Activated naive CD8-positive, alpha-beta T cell treated with anti-CD3 and anti-CD28 coated beads, Interleukin-2, amount 50 U/mL, for 16 hours (primary cell): ENCODE measurements at regions not wholly inside any gene's neighbourhood (a gene's known extent, or its start where the extent isn't known, plus 50 kb on each side); places are given as distances from the start of the nearest gene placed in this dataset.
"Not testable (repeated sequence)": the region's sequence is repeated elsewhere in the genome, so short reads cannot be mapped to it uniquely, and the experiment has no call there.

Experiments
- DNase-seq: peaks from one replicate; pipeline ENCODE4 v3.0.0-alpha.2; 2020; ENCODE audit warnings: low read depth, low spot score

GRCh38 chr1:223991297-223991857 lies 122.5 kb upstream of the FBXO28 start:
- not testable (repeated sequence) for DNase-seq

DNA sequence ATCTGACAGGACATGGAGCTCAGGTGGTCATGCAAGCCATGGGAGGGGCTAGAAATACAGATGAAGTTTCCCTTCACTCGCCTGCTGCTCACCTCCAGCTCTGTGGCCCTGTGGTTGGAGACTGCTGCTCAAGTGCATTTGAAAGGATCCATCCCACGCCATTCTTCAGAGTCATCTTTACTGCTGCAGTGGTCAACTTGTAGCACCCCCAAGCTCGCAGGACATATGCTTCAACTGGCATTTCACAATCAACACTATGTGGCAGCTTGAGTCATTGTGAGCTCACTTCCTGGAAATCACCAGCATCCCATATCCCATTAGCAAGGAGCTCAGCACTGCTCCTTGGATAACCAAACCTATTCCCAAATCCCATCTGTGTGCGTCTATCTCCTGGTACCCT lies 116.2 kb upstream of the TP53BP2 start:
- DNase-seq: not testable (repeated sequence)

DNA sequence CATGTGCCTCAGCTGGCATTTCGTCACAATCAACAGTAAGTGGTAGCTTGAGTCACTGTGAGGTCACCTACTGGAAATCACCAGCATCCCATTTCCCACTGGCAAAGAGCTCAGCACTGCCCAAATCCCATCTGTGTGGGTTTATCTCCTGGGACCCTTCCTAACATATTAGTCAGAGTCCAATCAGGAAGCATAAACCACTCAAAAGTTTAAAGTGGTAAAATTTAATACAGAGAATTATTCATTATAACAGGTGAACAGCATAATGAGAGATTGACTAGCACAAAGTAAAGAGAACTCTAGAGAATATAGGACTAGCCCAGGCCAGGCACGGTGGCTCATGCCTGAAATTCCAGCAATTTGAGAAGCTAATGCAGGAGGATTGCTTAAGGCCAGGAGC lies 107.1 kb upstream of the TP53BP2 start:
- DNase-seq: not testable (repeated sequence)

GRCh38 chr1:223951551-223951950 lies 105.8 kb upstream of the TP53BP2 start:
- DNase-seq: not testable (repeated sequence)

DNA sequence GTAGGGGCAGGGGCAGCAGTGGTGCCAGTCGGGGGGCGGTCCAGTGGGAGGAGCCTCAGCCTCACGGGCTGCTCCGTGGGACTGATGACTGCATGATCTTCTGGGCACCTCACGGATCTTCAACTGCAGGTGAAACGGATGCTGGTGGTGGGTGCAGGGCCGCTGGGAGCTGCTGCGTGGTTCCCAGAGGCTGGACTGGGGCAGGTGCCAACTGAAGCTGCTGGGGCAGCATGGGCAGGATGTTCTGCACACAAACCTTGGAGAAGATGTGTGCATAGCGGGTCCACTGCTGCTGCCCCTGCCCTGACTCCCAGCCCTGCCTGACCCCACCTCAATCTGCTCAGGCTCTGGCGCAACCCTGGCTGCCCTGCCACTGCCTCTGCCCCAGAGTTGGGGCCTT lies 104.2 kb upstream of the TP53BP2 start:
- not testable (repeated sequence) for DNase-seq

DNA sequence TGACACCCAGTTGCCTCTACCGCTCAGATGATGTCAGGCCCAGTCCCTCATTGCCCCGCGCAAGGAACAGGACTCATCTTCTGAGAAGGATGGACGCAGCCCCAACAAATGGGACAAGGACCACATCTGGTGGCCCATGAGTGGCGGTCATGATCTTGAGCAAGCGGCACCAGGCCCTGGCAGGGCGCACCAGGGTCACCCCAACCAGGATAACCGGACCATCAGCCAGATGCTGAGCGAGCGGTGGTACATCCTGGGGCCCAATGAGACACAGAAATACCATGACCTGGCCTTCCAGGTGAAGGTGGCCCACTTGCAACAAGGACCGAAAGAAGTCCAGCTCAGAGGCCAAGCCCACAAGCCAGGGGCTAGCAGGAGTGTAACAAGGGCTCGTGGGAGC lies 102.3 kb upstream of the TP53BP2 start:
- not testable (repeated sequence) for DNase-seq

DNA sequence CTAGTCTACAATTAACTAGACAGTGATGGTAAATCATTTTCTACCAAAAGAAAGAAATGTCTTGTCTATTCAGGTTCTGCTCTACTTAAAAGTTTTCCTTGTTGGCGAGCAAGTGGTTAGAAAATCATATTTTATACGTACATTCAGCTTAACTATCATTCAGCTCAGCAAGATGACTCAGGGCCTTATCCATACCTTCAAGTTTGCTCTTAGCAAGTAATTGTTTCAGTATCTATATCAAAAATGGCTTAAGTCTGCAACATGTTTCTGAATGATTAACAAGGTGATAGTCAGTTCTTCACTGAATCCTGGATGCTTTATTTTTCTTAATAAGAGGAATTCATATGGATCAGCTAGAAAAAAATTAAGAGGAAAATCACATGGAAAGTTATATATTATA lies 90.8 kb upstream of the TP53BP2 start:
- DNase-seq: not testable (repeated sequence)

GRCh38 chr1:223931476-223931875 lies 85.7 kb upstream of the TP53BP2 start:
- not testable (repeated sequence) for DNase-seq

DNA sequence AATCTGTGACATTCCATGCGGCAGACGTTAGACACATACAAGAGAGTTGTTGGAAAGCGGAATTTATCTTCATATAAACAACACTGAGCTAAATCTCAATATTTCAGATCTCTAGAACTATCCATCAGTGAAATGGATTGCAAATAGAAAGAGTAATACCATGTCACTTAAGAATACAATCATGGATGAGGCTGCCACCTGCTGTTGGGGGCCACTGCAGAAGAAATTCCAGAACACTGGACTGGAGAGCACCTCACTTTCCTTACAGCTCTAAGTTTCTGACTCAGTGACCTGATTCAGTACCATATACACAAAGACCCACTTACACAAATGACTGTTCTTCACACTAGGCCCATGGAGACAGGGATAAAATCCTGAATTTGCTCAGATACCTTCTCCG lies 75.1 kb upstream of the TP53BP2 start:
- DNase-seq: not testable (repeated sequence)

DNA sequence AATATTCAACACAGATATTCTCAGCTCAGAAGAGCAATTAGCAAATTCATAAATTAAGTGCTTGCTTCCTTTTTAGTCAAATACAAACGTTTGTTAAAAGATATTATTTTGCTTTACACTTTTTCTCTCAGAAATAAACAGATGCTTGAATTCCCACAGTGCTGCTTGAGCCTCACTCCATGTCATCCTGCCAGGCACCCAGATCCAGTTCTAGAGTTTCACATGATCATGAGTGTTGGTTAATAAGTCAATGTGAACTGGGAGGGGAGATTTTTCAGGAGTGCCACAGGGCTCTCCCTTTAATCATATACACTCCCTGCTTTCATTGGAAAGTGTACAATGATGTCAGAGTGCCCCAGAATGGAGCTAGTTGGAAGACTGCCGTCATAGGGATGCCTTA lies 69.7 kb upstream of the TP53BP2 start:
- DNase-seq: not testable (repeated sequence)

DNA sequence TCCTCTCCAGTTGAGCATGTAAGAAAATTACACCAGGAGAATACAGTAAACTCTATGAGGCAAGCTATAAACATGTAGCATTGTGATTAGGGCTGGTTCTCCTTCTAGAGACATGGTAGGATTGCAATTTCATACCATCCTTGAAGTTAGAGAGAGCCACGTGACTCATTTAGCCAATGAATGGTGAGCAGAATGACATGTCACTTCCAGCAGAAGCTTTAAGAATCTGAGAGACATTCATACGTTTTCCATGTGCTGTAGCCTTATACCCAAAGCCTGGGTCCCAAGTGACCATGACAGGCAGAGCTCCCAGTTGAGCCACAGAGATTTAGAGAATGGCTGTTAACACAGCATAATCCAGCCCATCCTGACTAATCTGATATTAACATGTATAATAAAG lies 68.0 kb upstream of the TP53BP2 start:
- DNase-seq: not testable (repeated sequence)

DNA sequence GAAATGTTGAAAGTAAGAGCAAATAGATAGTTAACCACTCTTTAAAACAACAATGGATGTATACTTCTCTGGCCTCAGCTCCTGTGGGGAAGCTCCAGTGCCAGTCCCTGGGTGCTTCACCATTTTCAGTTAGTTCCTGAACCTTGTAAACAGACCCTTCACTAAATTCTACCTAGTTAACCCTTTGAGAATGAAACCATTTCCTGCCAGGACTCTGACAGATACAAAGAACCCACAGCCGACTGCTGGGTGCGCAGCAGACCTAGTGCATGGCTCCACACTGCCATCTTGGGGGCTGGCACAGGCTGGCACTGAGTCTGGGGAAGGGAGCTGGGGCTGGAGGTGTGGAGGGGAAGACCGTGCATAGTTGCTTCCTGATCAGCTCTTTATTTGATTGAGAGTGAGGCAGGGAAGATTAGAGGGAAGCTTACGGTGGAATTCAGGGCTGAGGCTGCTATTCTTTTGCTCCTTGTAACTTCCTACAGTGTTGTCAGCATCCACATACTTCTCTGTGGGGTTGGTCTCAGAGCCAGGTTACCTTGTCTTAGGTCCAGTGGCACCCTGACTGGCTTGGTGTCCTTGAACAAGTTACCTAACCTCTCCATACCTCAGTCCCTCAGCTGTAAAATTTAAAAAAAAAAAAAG lies 62.3 kb upstream of the TP53BP2 start:
- not testable (repeated sequence) for DNase-seq

DNA sequence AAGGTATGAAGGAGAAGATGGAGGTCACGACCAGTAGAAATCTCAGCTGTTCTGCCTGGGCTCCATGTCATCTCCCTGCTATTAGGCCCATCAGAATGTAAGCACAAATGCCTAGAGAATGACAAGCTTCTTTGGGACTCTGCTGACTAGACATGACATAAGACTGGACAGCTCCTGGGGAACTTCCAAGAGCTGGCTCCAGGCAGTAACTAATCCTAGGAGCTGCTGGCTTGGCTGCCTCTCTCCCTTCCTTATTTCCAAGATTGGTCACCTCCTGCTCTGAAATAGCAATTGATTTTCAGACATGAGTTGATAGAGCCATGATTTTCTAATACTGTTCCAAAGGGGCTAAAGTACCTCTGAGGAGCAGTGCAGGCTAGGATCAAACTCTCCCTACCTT lies 57.5 kb upstream of the TP53BP2 start:
- not testable (repeated sequence) for DNase-seq

- not testable (repeated sequence) for DNase-seq
Observed at GRCh38 chr1:223899775-223900174, 54.0 kb upstream of the TP53BP2 start.

- not testable (repeated sequence) for DNase-seq
Observed at GRCh38 chr1:223897097-223897496, 51.4 kb upstream of the TP53BP2 start.

GRCh38 chr1:223895950-223896349 lies 50.2 kb upstream of the TP53BP2 start:
- not testable (repeated sequence) for DNase-seq
